ENCODE measurements at regions not wholly inside any gene's neighbourhood (a gene's known extent, or its start where the extent isn't known, plus 50 kb on each side); places are given as distances from the start of the nearest gene placed in this dataset.

DNA sequence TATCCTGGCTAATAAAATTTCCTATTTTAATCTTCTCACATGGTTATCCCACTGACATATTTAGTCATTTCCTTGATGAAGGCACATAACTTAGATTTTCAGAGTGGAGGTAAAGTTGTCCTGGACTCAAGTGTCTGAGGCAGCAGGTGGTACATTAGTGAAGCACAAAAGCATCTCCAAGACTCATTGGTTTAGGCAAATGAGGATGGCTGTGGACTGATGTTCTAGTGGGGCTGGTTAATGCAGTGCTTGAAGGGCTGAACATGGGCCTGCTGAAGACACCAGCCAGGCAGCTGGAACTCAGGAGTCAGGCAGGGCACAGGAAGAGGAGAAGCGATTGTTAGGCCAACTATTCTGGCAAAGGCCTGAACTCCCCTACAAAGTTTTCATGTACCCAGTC is 76.3 kb upstream of the SESN3 start:
- Histone ChIP-seq H3K36me3 (no peaks in the 10 kb centered on the region), H3K27ac (no peak overlapping the region), H3K9ac (ENCODE audit: low read depth in 2 of 2, low read length in 2 of 2) (no peak overlapping the region), H3K4me3 (no peak overlapping the region), H3K27me3 (no peaks in the 10 kb centered on the region), H3K4me1 (no peaks in the 10 kb centered on the region), H3K9me3 (no peaks in the 10 kb centered on the region)
- intact Hi-C loops (cut with DNase I) = no loop called here
- TF ChIP-seq CTCF (IDR thresholded peaks at IDR 0.05) = no peak
- DNase-seq = no peak

- Histone ChIP-seq H3K27ac (no peak overlapping the region), H3K27me3 (no peaks in the 10 kb centered on the region), H3K4me3 (no peak overlapping the region), H3K9ac (ENCODE audit: low read depth in 2 of 2, low read length in 2 of 2) (no peak overlapping the region), H3K4me1 (no peaks in the 10 kb centered on the region), H3K9me3 (no peaks in the 10 kb centered on the region), H3K36me3 (no peaks in the 10 kb centered on the region)
- no peak for TF ChIP-seq CTCF (IDR thresholded peaks at IDR 0.05)
- no peak for DNase-seq
- intact Hi-C loops (cut with DNase I) = no loop called here
Observed at GRCh38 chr11:95306801-95307200, 75.8 kb upstream of the SESN3 start.

DNA sequence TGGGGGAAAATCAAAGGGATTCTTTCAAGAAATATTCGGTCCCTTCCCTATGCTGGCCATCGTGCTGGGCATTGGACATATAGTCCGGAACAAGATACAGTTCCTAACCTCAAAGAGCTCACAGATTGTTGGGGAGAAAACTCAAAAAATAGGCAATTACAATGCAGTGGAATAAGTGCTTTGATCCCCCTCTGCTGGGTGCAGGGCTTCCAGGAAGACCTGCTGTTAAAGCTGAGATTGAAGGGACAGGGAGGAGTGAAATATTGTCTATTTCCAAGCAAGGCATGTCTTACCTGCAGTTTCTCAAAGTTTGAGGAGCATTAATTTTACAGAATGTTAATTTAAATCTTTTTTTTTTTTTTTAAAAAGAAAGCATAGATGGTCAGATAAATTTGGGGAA is 75.1 kb upstream of the SESN3 start:
- no peaks in the 10 kb centered on the region for H3K36me3 ChIP-seq
- H3K27ac ChIP-seq = no peak overlapping the region
- no peak for TF ChIP-seq CTCF (IDR thresholded peaks at IDR 0.05)
- H3K9me3 ChIP-seq = no peaks in the 10 kb centered on the region
- intact Hi-C loops (cut with DNase I) = no loop called here
- DNase-seq = no peak
- H3K4me3 ChIP-seq = no peak overlapping the region
- H3K4me1 ChIP-seq = no peaks in the 10 kb centered on the region
- no peak overlapping the region for H3K9ac ChIP-seq (ENCODE audit: low read depth in 2 of 2, low read length in 2 of 2)
- no peaks in the 10 kb centered on the region for H3K27me3 ChIP-seq

DNA sequence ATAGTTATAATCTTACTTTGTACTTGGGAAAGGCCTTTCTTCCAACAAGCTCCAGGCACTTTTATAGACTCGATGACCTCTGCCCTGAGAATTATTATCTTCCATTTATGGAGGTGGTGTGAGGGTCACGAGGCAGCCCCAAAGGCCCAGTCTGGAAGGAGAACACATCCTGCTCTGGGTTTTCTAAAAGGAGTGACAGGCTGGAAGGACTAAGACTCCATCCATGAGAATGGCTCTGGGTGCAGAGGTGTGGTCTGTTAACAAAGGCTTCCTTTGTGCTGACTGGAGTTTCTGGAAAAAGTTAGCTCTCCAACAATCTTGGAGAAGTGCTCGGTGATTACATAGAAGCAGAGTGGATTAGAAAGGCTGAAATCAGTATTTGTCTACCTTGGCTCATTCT is 74.7 kb upstream of the SESN3 start:
- no peaks in the 10 kb centered on the region for H3K27me3 ChIP-seq
- no peak for DNase-seq
- intact Hi-C loops (cut with DNase I) = no loop called here
- no peaks in the 10 kb centered on the region for H3K36me3 ChIP-seq
- H3K9ac ChIP-seq (ENCODE audit: low read depth in 2 of 2, low read length in 2 of 2) = no peak overlapping the region
- no peaks in the 10 kb centered on the region for H3K9me3 ChIP-seq
- H3K4me3 ChIP-seq = no peak overlapping the region
- H3K27ac ChIP-seq = no peak overlapping the region
- no peaks in the 10 kb centered on the region for H3K4me1 ChIP-seq
- no peak for TF ChIP-seq CTCF (IDR thresholded peaks at IDR 0.05)

- Histone ChIP-seq H3K4me1 (no peaks in the 10 kb centered on the region), H3K36me3 (no peaks in the 10 kb centered on the region), H3K9me3 (no peaks in the 10 kb centered on the region), H3K27me3 (no peaks in the 10 kb centered on the region), H3K9ac (ENCODE audit: low read depth in 2 of 2, low read length in 2 of 2) (no peak overlapping the region), H3K4me3 (no peak overlapping the region), H3K27ac (no peak overlapping the region)
- intact Hi-C loops (cut with DNase I) = no loop called here
- TF ChIP-seq CTCF (IDR thresholded peaks at IDR 0.05) = no peak
- DNase-seq = no peak
Observed at GRCh38 chr11:95304777-95305176, 73.8 kb upstream of the SESN3 start.

DNA sequence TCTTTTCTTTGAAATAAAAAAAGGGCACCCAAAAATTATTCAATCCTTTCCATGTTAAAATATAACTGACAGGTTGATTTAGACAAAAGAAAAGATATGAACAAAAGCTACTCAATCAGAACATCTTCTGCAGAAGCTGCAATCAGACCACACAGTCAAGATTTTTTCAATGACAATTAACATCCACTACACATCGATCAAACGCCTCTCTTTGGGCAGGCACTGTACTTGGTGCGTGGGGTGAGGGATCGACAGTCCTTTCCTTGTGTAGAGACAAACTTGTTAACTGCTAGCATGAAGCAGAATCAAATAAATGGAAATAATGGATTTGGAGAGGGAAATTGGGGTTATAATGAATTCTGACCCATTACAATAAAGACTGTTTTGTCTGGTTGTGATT is 71.2 kb upstream of the SESN3 start:
- Histone ChIP-seq H3K27ac (no peak overlapping the region), H3K9me3 (no peaks in the 10 kb centered on the region), H3K36me3 (no peaks in the 10 kb centered on the region), H3K27me3 (no peaks in the 10 kb centered on the region), H3K4me3 (no peak overlapping the region), H3K9ac (ENCODE audit: low read depth in 2 of 2, low read length in 2 of 2) (no peak overlapping the region), H3K4me1 (no peaks in the 10 kb centered on the region)
- intact Hi-C loops (cut with DNase I) = no loop called here
- DNase-seq = no peak
- TF ChIP-seq CTCF (IDR thresholded peaks at IDR 0.05) = no peak

All from colonic mucosa (tissue), 4 donors.